ENCODE measurements at regions not wholly inside any gene's neighbourhood (a gene's known extent, or its start where the extent isn't known, plus 50 kb on each side); places are given as distances from the start of the nearest gene placed in this dataset.

- TF ChIP-seq, protein P1, sequence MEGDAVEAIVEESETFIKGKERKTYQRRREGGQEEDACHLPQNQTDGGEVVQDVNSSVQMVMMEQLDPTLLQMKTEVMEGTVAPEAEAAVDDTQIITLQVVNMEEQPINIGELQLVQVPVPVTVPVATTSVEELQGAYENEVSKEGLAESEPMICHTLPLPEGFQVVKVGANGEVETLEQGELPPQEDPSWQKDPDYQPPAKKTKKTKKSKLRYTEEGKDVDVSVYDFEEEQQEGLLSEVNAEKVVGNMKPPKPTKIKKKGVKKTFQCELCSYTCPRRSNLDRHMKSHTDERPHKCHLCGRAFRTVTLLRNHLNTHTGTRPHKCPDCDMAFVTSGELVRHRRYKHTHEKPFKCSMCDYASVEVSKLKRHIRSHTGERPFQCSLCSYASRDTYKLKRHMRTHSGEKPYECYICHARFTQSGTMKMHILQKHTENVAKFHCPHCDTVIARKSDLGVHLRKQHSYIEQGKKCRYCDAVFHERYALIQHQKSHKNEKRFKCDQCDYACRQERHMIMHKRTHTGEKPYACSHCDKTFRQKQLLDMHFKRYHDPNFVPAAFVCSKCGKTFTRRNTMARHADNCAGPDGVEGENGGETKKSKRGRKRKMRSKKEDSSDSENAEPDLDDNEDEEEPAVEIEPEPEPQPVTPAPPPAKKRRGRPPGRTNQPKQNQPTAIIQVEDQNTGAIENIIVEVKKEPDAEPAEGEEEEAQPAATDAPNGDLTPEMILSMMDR (IDR thresholded peaks at IDR 0.05), result no peak
- TF ChIP-seq POLR2A (IDR thresholded peaks at IDR 0.05), result no peak
These were observed 169.4 kb downstream of the OLFM4 start for GRCh38 chr13:53198017-53198416.
